ACC112 (cell line): ENCODE measurements at regions not wholly inside any gene's neighbourhood (a gene's known extent, or its start where the extent isn't known, plus 50 kb on each side); places are given as distances from the start of the nearest gene placed in this dataset.

ENCODE experiments used
- H2AFZ ChIP-seq: fragments of 200-600 bp; sonication (generic); one replicate; pipeline ENCODE4 v1.6.0; 2017; ENCODE audit warnings: antibody characterized with exemption, low read length; ENCODE audit not compliant: unreplicated experiment
- H3K27ac ChIP-seq: fragments of 200-600 bp; sonication (generic); 2 replicates; pipeline ENCODE4 v1.5.1; 2014; ENCODE audit warnings: low read depth, mild to moderate bottlenecking, antibody characterized with exemption, low read length, moderate library complexity
- H3K27me3 ChIP-seq: fragments of 200-600 bp; sonication (generic); 2 replicates; pipeline ENCODE4 v1.6.1; 2014; ENCODE audit warnings: mild to moderate bottlenecking, antibody characterized with exemption, low read length, moderate library complexity, mixed read lengths; ENCODE audit not compliant: insufficient read depth
- H3K36me3 ChIP-seq: fragments of 200-600 bp; sonication (generic); 2 replicates; pipeline ENCODE4 v1.6.1; 2016; ENCODE audit warnings: mild to moderate bottlenecking, antibody characterized with exemption, low read length, moderate library complexity, mixed read lengths; ENCODE audit not compliant: insufficient read depth
- H3K4me1 ChIP-seq: fragments of 200-600 bp; sonication (generic); one replicate; pipeline ENCODE4 v1.6.1; 2016; ENCODE audit warnings: low read length, mixed read lengths; ENCODE audit not compliant: insufficient read depth, unreplicated experiment, control insufficient read depth
- H3K4me3 ChIP-seq: fragments of 200-600 bp; sonication (generic); 2 replicates; pipeline ENCODE4 v1.5.1; 2014; ENCODE audit warnings: mild to moderate bottlenecking, low read depth, low read length
- H3K79me2 ChIP-seq: fragments of 200-600 bp; sonication (generic); one replicate; pipeline ENCODE4 v1.6.0; 2016; ENCODE audit warnings: low read length; ENCODE audit not compliant: control insufficient read depth, unreplicated experiment, insufficient read depth

- H3K36me3 ChIP-seq: no peaks in the 10 kb centered on the region
Observed at GRCh38 chr11:80655834-80656233, 1215.0 kb upstream of the TENM4 start.

DNA sequence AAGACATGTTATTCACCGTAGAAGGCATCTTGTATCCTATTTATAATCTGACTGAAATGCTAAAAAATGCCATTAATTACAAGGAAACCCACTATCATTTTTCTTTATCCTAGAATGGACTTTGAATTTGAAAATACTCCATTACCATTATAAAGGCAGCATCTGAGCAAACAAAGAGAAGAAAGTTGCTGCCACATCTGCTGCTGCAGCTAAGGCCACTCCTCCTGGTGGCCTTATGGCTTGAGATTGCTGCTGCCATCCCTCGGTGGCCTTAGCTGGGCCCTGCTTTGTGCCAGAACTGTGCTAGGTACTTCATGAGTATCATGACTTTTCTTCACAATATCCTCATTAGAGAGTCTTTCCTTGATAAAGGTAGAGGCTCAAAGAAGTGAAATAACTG is 1210.1 kb upstream of the TENM4 start:
- H3K4me3 ChIP-seq: no peak overlapping the region
- no peak overlapping the region for H2AFZ ChIP-seq
- H3K4me1 ChIP-seq: no peaks in the 10 kb centered on the region
- H3K79me2 ChIP-seq: no peaks in the 10 kb centered on the region
- no peaks in the 10 kb centered on the region for H3K36me3 ChIP-seq
- no peaks in the 10 kb centered on the region for H3K27me3 ChIP-seq
- no peak overlapping the region for H3K27ac ChIP-seq

More at GRCh38 chr11:80655834-80656233, 1215.0 kb upstream of the TENM4 start:
- Histone ChIP-seq H3K4me1 (no peaks in the 10 kb centered on the region), H3K4me3 (no peak overlapping the region), H3K27ac (no peak overlapping the region), H2AFZ (no peak overlapping the region), H3K79me2 (no peaks in the 10 kb centered on the region), H3K27me3 (no peaks in the 10 kb centered on the region)

DNA sequence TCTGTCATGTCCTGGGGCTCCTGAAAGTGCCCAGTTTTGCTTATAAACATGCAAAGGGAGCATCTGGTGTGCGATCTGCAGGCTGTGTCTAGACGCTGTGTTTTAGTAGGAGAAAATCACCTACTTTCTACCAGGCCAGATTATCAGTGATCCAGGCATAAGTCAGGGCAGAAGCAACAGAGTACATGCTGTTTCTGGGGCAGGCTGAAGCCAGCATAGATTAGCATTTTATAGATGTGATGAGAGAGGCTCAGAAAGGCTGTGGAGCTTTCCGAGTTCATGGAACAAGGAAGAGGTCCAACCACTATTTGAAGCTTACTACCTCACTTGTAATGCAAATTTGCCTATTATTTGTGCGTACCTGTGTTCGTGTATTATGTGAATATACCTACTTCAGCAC is 1208.4 kb upstream of the TENM4 start:
- Histone ChIP-seq H2AFZ (no peak overlapping the region), H3K27me3 (no peaks in the 10 kb centered on the region), H3K4me3 (no peak overlapping the region), H3K4me1 (no peaks in the 10 kb centered on the region), H3K79me2 (no peaks in the 10 kb centered on the region), H3K27ac (no peak overlapping the region), H3K36me3 (no peaks in the 10 kb centered on the region)

DNA sequence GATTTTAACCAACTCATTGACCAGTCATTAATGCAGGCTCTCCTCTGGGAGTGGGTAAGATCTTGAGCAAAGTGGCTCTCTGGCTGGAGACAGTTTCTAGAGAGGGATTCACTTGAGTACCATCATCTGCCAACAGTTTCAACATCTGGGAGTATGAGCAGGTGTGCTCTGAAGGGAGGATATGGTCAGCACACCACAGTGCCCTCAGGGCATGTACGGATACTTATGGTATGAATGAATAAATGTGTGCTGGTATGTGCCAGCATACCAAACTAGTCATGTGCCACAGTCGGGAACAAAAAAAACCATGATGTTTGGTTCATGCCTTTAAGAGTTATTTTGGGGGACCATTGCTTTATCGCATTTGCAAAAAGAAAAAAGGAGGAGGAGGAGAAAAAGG is 1197.5 kb upstream of the TENM4 start:
- Histone ChIP-seq H3K36me3 (no peaks in the 10 kb centered on the region), H2AFZ (no peak overlapping the region), H3K4me3 (no peak overlapping the region), H3K4me1 (no peaks in the 10 kb centered on the region), H3K79me2 (no peaks in the 10 kb centered on the region), H3K27me3 (no peaks in the 10 kb centered on the region), H3K27ac (no peak overlapping the region)

DNA sequence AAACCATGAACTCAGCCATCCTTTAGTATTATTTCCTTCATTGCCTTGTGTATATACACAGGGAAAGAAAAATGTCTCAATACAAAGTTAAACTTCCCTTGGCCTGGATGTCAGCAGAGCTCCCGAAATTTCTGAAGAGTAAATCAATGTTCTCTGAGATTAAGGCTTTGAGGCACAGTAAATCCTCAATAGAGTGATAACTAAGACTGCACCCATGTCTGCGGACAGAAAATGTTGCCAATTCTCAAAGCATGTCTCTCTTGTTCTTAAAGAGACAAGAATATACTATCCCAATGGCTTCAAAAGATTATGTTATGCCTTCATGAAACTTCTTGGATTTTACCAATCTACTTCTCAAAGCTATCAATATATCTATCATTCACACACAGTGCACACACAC is 1196.7 kb upstream of the TENM4 start:
- H3K36me3 ChIP-seq: no peaks in the 10 kb centered on the region
- no peak overlapping the region for H3K27ac ChIP-seq
- H3K79me2 ChIP-seq: no peaks in the 10 kb centered on the region
- H3K4me1 ChIP-seq: no peaks in the 10 kb centered on the region
- H3K4me3 ChIP-seq: no peak overlapping the region
- no peaks in the 10 kb centered on the region for H3K27me3 ChIP-seq
- H2AFZ ChIP-seq: no peak overlapping the region

DNA sequence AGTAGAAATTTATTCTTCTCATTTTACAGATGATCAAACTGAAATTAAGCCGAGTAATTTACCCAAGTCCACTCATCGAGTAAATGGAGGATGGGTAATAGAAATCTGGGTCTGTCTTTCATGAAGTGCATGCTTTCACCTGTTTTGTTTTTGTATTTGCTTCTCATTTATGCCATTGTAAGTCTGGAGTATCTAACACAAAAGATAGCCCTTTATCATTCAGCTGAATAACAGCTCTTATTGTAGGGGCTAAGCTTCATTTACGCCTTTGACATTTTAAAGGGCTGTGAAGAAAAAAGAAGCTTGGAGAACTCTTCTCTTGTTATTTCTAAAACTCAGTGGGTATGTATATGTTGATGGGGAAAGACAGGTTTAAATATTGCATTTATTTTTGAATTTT is 1196.2 kb upstream of the TENM4 start:
- H2AFZ ChIP-seq: no peak overlapping the region
- no peaks in the 10 kb centered on the region for H3K27me3 ChIP-seq
- H3K27ac ChIP-seq: no peak overlapping the region
- no peaks in the 10 kb centered on the region for H3K79me2 ChIP-seq
- no peak overlapping the region for H3K4me3 ChIP-seq
- H3K4me1 ChIP-seq: no peaks in the 10 kb centered on the region
- H3K36me3 ChIP-seq: no peaks in the 10 kb centered on the region

- Histone ChIP-seq H2AFZ (no peak overlapping the region), H3K36me3 (no peaks in the 10 kb centered on the region), H3K27ac (no peak overlapping the region), H3K4me1 (no peaks in the 10 kb centered on the region), H3K27me3 (no peaks in the 10 kb centered on the region), H3K79me2 (no peaks in the 10 kb centered on the region), H3K4me3 (no peak overlapping the region)
Observed at GRCh38 chr11:80635178-80635577, 1194.3 kb upstream of the TENM4 start.

DNA sequence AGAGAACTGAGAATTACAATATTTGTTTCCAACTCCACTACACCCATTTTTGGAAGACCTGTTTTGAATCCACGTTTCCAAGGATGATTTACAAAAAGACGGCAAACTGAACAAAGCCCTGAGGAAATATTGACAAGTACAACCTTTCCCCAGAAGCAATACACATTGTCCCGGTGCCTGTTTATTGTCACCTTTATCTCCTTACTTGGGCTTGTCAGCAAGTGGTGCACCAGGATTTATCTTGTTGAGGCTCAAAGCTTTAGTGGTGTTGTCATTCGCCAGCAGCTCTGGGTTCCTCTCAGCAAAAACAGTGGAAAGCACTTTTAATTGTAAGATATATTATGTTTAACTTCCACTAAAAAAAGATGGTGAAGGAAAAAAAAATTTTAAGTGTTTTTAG is 1191.9 kb upstream of the TENM4 start:
- Histone ChIP-seq H3K27me3 (no peaks in the 10 kb centered on the region), H3K79me2 (no peaks in the 10 kb centered on the region), H2AFZ (no peak overlapping the region), H3K4me1 (no peaks in the 10 kb centered on the region), H3K27ac (no peak overlapping the region), H3K4me3 (no peak overlapping the region), H3K36me3 (no peaks in the 10 kb centered on the region)

DNA sequence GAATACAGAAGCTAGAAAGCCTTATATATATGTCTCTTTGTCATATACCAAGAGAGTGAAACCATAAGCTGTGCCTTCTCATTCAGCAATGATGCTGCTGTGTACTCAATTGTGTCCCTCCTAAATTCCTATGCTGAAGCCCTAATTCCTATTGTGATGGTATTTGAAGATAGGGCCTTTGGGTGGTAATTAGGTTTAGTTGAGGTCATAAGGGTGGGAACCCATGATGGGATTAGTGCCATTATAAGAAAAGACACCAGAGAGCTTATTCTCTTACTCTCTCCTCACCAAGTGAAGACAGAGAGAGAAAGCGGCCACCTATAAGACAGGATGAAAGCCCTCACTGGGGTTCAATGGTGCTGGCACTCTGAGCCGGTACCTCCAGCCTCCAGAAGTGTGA is 1191.3 kb upstream of the TENM4 start:
- Histone ChIP-seq H3K4me3 (no peak overlapping the region), H3K4me1 (no peaks in the 10 kb centered on the region), H3K27me3 (no peaks in the 10 kb centered on the region), H2AFZ (no peak overlapping the region), H3K79me2 (no peaks in the 10 kb centered on the region), H3K27ac (no peak overlapping the region), H3K36me3 (no peaks in the 10 kb centered on the region)

DNA sequence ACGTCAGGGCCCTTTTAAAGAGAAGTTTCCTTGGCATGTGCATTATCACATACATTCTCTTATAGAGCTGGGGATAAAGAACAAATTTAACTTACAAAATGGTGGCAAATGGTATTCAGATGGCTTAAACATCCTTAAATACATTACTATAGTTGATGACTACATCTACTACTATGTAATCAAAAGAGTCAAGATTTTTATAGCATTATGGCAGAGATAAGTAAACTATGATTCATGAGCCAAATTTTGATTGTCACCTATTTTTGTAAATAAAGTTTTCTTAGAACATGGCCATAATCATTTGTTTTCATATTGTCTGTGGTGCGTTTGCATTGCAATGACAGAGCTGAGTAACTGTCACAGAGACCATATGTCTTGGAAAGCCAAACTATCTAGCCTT is 1188.6 kb upstream of the TENM4 start:
- Histone ChIP-seq H3K27ac (no peak overlapping the region), H2AFZ (no peak overlapping the region), H3K4me1 (no peaks in the 10 kb centered on the region), H3K36me3 (no peaks in the 10 kb centered on the region), H3K27me3 (no peaks in the 10 kb centered on the region), H3K79me2 (no peaks in the 10 kb centered on the region), H3K4me3 (no peak overlapping the region)

GRCh38 chr11:80627364-80627763 is 1186.5 kb upstream of the TENM4 start:
- Histone ChIP-seq H3K27me3 (no peaks in the 10 kb centered on the region), H3K79me2 (no peaks in the 10 kb centered on the region), H3K27ac (no peak overlapping the region), H3K4me1 (no peaks in the 10 kb centered on the region), H3K4me3 (no peak overlapping the region), H3K36me3 (no peaks in the 10 kb centered on the region), H2AFZ (no peak overlapping the region)

DNA sequence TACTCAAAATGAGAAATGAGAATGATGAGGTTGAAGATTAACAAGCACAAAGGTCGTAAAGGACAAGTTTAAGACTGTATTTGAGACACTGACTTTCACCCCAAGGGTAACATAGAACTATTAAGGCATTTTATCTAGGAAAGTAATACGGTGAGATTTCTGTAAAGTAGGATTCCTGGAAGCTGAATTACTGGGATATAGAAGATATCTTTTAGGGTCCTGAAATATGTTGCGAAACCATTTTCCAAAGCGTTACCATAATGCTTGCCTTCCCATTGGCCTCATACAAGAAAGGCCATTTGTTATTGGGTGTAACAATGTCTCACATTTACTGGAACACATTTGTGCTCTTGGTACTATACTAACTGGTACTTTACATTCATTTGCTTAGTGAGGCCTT is 1185.9 kb upstream of the TENM4 start:
- Histone ChIP-seq H3K27me3 (no peaks in the 10 kb centered on the region), H3K4me1 (no peaks in the 10 kb centered on the region), H2AFZ (no peak overlapping the region), H3K27ac (no peak overlapping the region), H3K36me3 (no peaks in the 10 kb centered on the region), H3K79me2 (no peaks in the 10 kb centered on the region), H3K4me3 (no peak overlapping the region)
